GM20431 (cell line): ENCODE measurements at regions not wholly inside any gene's neighbourhood (a gene's known extent, or its start where the extent isn't known, plus 50 kb on each side); places are given as distances from the start of the nearest gene placed in this dataset.
"Not testable (repeated sequence)": the region's sequence is repeated elsewhere in the genome, so short reads cannot be mapped to it uniquely, and the experiment has no call there.

Experiments
- in situ Hi-C: fragments of 300-500 bp; cut with MseI, MboI; formaldehyde crosslinking; loops from one replicate; pipeline ENCODE4 v1.15.0; 2020; ENCODE audit warnings: low sequenced_read_pairs; ENCODE audit not compliant: unreplicated experiment

DNA sequence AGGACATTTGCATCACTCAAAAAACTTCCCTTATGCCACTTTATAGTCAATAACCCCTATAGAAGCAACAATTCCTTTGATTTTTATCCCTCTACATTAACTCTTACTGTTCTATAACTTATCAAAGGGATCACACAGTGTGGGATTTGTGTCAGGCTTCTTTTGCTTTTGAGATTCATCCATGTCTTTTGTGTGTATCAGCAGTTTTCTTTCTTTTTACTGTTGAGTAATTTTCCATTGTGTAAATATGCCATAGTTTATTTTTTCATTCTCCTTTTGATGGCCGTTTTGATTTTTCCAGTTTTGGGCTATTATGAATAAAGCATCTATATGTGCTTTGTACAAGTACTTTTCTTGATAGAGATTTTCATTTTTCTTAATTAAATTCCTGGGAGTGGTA, 657.9 kb downstream of the EPM2A start:
- in situ Hi-C loops: no loop called here

DNA sequence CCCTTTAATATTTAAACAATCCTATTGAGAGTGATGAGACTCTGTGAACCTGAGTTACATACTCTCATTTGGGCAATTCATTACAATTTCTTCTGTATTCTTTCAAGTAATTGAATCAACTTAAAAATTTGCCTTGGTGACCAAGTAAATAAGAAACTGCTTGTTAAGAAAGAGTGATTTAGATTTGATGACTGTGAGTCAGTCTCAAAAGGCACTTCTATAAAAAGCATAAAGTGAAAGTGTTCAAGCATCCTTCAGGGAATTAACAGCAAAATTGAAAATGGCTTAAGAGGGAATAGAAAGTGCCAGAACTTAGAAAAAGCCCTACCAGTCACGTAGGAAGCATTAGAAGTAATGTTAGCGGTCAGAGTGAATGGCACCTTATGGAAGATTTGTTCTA, 654.7 kb downstream of the EPM2A start:
- in situ Hi-C loops: no loop called here

DNA sequence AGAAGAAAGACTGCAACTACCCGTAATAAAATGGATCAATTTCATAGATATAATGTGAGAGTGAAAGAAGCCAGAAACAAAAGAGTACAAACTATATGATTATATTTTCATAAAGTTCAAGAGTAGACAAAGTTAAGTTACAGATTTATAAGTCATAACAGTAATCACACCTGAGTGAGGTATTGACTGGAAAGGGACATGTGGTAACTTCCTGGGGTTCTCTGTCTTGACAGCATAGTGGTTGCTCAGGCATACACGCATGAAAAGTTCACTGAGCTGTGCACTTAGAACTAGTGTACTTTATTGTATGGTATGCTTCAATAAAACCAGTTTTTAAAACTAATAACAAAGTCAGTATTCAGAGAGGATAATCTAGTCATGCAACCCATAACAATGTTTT, 653.6 kb downstream of the EPM2A start:
- in situ Hi-C loops: no loop called here

DNA sequence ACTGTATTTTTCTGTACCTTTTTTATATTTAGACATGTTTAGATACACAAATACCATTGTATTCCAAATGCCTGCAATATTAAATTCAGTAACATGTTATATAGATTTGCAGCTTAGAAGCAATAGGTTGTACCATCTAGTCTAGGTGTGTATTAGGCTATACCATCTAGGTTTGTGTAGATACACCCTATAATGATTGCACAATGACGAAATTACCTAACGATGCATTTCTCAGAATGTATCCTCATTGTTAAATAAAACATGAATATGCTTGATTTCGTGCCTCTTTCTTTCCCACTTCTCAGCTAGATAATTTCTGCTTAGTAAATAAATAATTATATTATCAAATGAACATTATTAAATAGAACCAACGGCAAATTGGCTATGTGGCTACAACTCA, 653.0 kb downstream of the EPM2A start:
- in situ Hi-C loops: no loop called here

DNA sequence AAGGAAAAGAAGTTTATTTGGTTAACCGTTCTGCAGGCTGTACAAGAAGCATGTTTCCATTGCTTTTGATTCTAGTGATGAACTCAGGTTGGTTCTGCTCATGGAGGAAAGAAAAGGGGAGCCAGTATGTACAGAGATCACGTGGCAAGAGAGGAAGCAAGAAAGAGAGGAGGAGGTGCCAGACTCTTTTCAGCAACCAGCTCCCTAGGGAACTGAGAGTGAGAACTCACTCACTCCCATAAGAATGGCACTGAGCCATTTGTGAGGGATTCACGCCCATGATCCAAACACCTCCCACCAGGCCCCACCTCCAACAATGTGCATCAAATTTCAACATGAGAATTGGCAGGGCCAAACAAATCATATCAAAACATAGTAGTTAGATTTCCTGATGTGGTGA, 649.1 kb downstream of the EPM2A start:
- in situ Hi-C loops: no loop called here

DNA sequence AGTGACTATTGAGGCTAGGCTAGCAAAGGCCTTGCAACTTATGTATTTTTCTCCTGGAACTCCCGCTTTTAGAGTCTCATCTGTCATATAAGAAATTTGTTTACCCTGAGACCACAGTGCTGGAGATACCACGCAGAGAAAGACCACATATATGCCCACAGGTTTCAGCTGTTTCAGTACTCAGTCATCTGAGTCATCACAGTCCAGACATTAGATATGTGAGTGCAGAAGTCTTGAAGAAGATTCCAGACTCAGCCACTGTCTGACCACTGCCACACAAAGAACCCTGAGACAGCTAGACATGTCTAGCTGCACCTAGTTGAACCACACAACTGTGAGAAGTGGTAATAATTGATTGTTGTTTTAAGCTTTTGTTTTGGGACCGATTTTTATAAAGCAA, 648.3 kb downstream of the EPM2A start:
- in situ Hi-C loops: no loop called here

DNA sequence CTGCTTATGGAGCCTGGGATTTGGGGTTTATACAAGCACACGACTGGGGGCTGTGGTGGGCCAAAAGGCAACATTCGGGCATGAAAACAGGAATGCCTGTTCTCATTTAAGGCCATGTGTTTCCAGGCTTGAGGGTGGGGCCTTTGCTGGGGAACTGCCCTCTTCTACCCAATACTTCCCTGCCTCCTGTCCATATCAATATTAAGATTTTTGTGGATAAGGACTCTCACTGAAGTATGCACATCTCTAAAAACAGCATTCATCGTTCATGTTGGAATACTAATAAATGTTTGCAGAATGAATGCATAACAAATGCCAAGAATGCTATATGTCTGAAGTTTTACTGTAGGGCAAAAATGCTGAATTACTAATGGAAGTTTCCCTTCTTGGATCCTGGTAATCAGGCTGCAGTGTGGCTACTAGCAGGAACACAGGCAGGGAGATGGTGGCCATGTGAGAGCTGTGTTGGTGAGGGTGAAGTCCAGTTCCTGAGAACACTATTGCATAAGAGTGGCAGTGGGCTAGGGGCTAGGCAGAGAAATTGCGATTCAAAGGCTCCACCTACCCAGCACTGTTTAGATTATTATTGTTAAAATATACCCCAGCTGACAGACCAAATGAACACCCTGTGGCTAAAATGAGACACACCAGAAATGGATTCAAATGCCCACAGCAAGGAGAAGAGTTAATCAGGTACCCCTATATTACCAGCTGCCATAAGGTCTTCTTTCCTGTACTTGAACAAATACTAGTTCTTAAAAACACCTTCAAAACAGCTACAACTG, 644.3 kb downstream of the EPM2A start:
- in situ Hi-C loops: no loop called here

DNA sequence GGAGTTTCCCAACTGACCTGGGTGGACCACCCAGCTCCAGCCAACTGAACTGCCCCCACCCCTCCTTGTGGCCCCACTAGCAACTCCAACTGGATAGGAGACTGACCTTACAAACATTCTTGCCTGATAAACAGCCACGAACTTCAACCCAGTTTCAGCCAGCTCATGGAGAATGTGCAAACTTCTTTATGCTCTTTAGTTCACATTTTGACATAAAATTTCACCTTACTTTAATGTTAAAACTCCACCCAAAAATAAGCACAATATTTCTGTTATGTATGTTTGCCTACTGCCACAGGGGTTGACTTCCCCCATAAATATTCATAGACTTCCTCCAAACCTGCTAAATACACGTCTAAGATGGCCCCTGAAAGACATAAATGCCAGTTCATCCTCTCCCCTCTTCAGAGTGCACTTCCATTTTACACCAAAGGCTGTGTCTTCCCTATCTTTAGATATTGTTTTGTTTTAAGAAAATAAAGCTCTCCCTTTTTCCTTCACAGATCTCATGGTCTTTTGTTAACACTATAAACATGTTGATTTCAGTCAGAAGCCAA, 643.7 kb downstream of the EPM2A start:
- in situ Hi-C loops: no loop called here

DNA sequence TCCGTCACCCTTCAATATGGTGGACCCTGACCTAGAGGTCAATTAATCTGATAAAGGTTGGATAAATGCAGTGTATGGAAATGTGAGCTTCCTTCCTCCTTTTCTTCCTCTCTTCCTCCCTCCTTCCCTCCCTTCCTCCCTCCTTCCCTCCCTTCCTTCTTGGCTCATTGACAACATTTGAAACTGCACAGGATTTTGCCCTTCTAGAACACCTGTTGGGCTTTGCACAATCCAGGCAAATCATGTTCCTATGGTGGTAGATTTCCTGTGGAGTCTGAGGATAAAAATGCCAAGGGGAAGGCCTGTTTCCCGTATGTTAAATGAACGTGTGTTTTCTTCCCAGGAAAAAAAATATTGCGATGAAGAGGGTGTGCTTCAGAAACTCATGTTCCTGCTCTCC, 642.8 kb downstream of the EPM2A start:
- in situ Hi-C loops: no loop called here

DNA sequence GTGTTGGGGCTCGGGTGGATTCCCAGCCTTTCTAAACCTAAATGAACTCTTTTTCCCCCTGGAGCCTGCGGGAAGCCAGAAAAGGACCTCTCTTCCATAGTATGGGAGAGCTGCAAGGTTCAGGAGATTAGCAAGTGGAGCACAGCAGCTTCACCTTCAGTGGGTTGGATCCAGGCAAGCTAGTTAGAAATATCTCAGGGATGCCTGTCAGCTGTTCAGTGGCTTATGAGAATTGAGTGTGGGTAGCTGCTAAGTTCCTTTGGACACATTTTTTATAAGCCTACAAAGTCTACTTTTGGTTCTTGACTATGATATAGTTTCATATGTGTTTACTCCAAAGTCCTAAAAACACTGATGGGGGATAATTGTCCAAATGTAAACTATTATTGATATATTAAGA, 642.1 kb downstream of the EPM2A start:
- in situ Hi-C loops: no loop called here

DNA sequence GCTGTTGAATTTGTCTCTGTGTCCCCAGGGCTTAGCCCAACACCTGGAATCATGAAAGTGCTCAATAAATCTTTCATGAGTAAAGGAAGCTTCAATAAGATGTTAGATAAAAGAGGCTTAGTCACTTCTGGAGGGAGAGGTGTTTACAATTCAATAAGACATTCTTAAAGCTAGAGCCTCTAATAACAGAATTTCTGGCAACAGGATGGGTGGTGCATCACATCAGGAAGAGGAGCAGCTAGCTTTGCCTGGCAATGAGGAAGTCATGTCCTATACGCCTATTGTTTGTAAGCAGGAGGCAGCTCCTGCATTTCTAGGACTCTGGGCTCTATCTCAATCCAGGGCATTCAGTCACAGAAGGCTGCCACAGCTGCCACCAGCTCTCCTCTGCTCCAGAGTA, 638.5 kb downstream of the EPM2A start:
- in situ Hi-C loops: no loop called here

DNA sequence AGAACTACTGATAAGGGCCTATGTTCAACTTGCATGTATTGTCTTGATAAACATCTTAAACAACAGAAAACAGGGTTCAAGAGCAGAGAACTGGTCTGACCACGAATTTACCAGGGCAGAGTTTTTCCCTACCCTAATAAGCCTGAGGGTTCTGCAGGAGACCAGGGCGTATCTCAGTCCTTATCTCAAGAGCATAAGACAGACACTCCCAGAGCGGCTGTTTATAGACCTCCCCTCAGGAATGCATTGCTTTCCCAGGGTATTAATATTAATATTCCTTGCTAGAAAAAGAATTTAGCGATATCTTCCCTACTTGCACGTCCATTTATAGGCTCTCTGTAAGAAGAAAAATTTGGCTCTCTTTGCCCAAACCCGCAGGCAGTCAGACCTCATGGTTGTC, 637.2 kb downstream of the EPM2A start:
- in situ Hi-C loops: not testable (repeated sequence)

DNA sequence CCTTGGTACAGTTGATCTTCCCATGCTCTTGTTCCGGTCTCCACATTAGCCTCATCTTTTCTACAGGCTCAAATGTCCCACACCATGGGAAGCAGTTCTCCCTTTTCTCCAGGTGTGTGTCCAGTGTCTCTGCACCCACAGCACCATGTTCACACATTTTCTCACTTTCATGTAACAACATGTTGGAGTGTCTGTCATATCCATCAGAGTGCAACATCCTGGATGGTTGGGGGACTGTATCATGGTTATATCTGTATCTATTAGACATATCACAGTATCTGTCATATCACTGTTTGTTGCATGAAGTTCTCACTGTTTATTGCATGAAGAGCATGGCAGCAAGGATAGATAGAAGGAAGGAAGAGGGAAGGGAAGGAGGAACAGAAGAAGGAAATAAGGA, 635.6 kb downstream of the EPM2A start:
- in situ Hi-C loops: no loop called here

DNA sequence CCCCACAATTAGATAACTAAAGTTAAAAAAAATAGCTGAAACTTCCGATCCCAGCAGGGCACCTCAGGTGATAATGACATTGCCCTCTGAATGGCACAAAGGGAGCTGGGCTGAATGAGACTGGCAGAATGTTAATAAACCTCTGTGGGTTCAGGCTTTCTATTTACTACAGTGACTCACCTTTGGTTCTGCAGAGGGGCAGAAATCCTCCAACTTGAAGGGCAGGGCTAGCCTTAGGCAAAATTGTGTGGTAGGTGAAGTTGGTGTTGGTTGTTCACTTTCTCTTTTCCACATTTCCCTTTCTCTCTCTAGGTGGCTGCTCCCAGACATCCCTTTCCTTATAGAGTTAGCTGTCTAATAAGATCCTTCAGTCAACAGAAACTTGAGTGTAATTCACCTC, 625.2 kb downstream of the EPM2A start:
- in situ Hi-C loops: no loop called here

DNA sequence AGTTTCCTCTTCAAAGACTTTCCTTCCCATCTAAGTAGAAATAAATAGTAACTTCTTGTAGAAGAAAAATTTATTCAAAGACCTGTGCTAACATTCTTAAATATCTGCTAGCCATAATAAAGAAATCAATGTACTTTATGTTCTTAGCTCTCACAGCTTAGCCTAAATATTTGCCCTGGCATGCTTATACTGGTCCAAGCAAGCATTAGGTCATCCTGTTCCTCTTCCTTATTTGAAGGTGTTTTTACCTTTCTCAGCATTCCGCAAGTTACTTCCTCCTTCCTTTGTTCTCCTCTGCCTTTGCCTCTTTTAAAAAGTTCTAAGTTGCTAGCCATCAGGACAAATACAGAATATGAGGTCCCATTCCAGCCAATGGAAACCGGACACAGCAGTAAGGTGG, 623.9 kb downstream of the EPM2A start:
- in situ Hi-C loops: not testable (repeated sequence)

DNA sequence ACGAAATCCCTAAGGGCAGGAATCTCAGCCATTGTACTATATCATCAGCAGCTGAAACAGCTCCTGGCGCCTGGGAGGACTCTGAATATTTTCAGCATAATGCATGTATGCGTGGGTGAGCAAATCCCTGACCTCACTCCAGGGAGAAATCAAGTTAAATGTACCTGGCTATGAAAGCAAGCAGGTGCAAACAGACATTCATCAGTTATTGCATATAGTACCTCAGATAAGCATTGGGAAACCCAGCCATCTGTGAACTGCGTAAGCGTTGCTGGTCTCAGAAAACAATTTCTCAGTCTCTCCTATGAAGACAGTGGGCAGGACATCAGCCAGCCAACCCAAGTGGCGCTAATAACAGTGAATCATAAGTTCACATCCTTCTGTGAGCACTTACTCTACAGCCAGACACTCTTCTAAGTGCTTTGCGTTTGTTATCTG, 622.6 kb downstream of the EPM2A start:
- in situ Hi-C loops: no loop called here

DNA sequence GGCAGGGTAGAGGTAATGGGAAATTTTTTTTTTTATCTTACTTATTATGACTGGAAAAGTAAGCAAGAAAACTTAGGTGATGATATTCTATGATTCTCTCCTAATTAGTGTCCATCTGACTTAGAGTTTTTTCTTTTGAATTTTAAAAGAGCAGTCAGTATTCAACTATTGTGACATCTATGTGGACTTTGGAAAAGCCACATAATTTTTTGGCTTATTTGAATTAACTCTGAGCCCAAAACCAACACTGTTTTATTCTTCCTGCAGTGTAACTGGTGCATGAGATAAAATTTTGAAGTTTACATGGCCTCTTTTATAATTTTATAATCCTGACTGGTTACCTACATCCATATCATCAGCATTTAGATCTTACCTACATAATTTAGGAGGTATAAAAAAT, 619.7 kb downstream of the EPM2A start:
- in situ Hi-C loops: no loop called here

DNA sequence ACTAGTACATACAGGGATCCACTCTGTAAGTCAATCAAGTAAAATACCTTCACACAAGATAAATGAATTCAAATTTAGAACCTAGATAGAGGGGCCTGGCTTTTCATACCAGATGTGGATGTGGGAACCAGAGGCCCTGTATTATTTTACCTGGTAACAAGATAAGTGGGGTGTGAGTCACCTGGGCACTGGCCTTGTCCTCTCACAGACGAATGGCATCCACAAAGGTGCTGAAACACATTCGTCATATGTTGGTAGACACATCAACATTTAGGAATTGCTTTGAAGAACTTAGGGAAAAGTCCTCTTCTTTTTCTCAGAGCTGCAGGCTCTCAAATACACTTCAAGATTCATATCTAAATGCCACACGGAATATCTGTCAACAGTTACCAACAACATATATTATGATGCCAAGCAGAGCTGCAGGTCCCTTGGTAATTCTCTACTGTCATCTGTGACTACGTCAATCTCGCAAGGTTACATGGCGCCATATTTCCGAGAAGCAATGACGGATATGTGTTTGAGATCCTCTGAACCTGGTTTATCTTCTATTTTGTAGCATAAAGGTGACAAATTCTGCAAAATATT, 618.6 kb downstream of the EPM2A start:
- in situ Hi-C loops: no loop called here

DNA sequence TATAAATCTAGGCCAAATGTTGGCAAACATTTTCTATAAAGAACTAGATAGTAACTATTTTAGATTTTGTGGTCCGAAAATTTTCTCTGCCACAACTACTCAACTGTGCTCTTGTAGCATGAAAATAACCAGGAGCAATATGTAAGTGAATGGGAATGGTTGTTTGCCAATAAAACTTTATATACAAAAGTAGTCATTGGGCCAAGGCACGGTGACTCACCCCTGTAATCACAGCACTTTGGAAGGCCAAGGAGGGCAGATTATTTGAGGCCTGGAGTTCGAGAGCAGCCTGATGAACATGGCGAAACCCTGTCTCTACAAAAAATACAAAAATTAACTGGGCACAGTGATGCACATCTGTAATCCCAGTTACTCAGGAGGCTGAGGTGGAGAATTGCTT, 617.1 kb downstream of the EPM2A start:
- in situ Hi-C loops: no loop called here

DNA sequence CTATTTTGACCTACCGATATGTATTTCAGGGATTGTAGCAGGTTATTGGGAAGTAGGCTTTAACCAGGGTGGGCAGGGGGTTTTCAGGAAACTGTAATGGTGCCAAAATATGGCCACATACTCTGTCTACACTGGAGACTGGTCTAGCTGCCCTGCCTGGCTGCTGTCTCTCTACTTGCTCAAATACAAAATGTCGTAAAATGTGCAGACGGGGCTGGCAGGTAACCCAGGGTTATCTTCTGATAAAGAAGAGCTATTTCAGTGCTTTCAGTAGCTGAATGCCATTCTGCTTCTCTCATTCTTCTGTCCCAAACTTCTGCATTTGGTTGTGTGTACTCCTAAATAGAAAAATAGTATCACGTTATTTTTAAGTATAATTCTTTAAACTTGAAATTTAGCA, 616.2 kb downstream of the EPM2A start:
- in situ Hi-C loops: no loop called here

DNA sequence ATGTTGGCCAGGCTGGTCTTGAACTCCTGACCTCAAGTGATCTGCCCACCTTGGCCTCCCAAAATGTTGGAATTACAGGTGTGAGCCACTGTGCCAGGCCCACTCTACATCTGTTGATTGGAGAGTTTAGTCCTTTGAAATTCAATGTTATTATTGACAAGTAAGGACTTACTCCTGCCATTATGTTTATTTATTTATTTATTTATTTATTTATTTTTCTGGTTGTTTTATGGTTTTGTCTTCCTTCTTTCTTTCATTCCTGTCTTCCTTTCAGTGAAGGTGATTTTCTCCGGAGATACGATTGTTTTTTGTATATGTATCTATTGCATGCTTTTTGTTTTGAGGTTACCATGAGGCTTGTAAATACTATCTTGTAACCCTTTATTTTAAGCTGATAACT, 602.6 kb downstream of the EPM2A start:
- in situ Hi-C loops: no loop called here

DNA sequence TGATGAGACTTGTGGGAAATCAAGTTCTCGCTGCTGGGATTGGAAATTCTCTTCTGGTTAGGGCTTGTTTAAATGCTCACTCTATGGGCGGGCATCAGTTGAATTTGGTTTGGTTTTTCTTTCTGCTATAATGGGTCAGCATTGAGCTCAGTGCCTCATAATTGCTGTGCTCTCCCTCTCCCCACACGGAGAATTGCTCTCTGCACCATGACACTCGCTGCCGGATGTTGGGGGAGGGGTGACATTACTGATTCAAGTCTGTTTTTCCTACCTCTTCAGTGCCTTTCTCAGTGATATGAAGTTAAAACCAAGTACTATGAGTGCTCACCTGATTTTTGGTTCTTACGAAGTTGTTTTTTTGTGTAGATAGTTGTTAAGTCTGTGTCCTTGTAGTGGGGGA, 599.6 kb downstream of the EPM2A start:
- in situ Hi-C loops: no loop called here
